PFSK-1 (cell line): ENCODE measurements at regions not wholly inside any gene's neighbourhood (a gene's known extent, or its start where the extent isn't known, plus 50 kb on each side); places are given as distances from the start of the nearest gene placed in this dataset.

Experiments
- POLR2AphosphoS5 ChIP-seq: IDR thresholded peaks from 2 replicates; pipeline ENCODE4 v1.6.1; 2012; ENCODE audit warnings: low read depth, mild to moderate bottlenecking, control low read depth, low read length, moderate library complexity
- SIN3A ChIP-seq: IDR thresholded peaks from 2 replicates; pipeline ENCODE4 v1.6.1; 2012; ENCODE audit warnings: mild to moderate bottlenecking, low read length, moderate library complexity, borderline replicate concordance; ENCODE audit not compliant: insufficient read depth
- TAF1 ChIP-seq: IDR thresholded peaks from 2 replicates; pipeline ENCODE4 v1.6.1; 2012; ENCODE audit warnings: low read length, control low read depth, borderline replicate concordance; ENCODE audit not compliant: insufficient read depth
- TF ChIP-seq, protein P1 (sequence below), 2 experiments: IDR thresholded peaks; 2 replicates each; pipeline versions ENCODE4 v1.6.1 to v1.8.0; 2011 to 2012; ENCODE audit warnings: low read depth in 2 of 2, low read length in 2 of 2, control low read depth in 1 of 2, inconsistent platforms in 1 of 2, mild to moderate bottlenecking in 1 of 2, moderate library complexity in 1 of 2; ENCODE audit not compliant: insufficient read depth in 1 of 2

DNA sequence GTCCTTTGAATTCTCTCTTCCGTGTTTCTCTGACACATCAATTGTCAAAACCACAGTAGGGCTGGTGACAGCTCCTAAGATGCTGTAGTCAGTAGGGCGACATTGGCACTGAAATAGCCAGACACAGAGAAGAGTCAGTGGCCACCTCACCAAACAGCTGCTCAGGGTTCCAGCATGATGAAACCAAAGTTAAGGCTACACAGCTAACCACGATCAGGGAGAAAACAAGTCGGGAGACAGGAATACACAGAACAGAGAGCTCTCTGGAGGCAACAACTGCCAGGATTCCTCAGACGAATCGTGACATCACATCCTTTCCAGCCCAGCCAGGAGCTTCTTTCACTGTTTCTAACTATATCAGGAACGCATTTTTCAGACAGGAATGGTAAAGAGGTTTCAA lies 922.2 kb downstream of the SORCS1 start:
- TF ChIP-seq, protein P1, sequence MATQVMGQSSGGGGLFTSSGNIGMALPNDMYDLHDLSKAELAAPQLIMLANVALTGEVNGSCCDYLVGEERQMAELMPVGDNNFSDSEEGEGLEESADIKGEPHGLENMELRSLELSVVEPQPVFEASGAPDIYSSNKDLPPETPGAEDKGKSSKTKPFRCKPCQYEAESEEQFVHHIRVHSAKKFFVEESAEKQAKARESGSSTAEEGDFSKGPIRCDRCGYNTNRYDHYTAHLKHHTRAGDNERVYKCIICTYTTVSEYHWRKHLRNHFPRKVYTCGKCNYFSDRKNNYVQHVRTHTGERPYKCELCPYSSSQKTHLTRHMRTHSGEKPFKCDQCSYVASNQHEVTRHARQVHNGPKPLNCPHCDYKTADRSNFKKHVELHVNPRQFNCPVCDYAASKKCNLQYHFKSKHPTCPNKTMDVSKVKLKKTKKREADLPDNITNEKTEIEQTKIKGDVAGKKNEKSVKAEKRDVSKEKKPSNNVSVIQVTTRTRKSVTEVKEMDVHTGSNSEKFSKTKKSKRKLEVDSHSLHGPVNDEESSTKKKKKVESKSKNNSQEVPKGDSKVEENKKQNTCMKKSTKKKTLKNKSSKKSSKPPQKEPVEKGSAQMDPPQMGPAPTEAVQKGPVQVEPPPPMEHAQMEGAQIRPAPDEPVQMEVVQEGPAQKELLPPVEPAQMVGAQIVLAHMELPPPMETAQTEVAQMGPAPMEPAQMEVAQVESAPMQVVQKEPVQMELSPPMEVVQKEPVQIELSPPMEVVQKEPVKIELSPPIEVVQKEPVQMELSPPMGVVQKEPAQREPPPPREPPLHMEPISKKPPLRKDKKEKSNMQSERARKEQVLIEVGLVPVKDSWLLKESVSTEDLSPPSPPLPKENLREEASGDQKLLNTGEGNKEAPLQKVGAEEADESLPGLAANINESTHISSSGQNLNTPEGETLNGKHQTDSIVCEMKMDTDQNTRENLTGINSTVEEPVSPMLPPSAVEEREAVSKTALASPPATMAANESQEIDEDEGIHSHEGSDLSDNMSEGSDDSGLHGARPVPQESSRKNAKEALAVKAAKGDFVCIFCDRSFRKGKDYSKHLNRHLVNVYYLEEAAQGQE (IDR thresholded peaks at IDR 0.05; ENCODE audit: insufficient read depth in 1 of 2, low read depth in 2 of 2, low read length in 2 of 2) = no peak
- TF ChIP-seq TAF1 (no peak), SIN3A (no peak), POLR2AphosphoS5 (no peak)
